IMR-90 (cell line): ENCODE measurements at regions not wholly inside any gene's neighbourhood (a gene's known extent, or its start where the extent isn't known, plus 50 kb on each side); places are given as distances from the start of the nearest gene placed in this dataset.

Experiments
- ATAC-seq: fragments of 200-7000 bp; cut with Tn5 transposase; 2 replicates; pipeline ENCODE4 v1.9.1; 2020; ENCODE audit warnings: low read depth, mild to moderate bottlenecking, moderate library complexity
- BruUV-seq: library from RNA; stranded (reverse); fragments of 400-500 nt; replicated peaks from 2 replicates; lab custom pipeline; 2021; lab: Mats Ljungman, UMichigan
- CTCF ChIA-PET: fragments of 300-600 bp; formaldehyde crosslinking; extraction: SDS; loops from one replicate; lab custom pipeline; 2021; ENCODE audit warnings: antibody characterized with exemption; lab: Yijun Ruan, JAX
- POLR2A ChIA-PET: fragments of 300-600 bp; sonication (Branson Sonifier 250); formaldehyde crosslinking; loops from one replicate; lab custom pipeline; 2022; ENCODE audit warnings: antibody characterized with exemption; ENCODE audit not compliant: unreplicated experiment; lab: Charles Lee
- DNase-seq: peaks from one replicate; pipeline ENCODE4 v3.0.0; 2013
- H2AFZ ChIP-seq: replicated peaks from 2 replicates; pipeline ENCODE3; 2013; ENCODE audit warnings: low read length, mild to moderate bottlenecking; ENCODE audit not compliant: poor library complexity
- H2AK5ac ChIP-seq: 2 replicates; pipeline ENCODE4 v1.6.1; 2013; ENCODE audit warnings: low read depth, low read length, inconsistent platforms
- H2AK9ac ChIP-seq: replicated peaks from 2 replicates; pipeline ENCODE3; 2013; ENCODE audit warnings: mild to moderate bottlenecking, low read depth, low read length, moderate library complexity; ENCODE audit not compliant: poor library complexity
- H2BK120ac ChIP-seq: 2 replicates; pipeline ENCODE4 v1.6.1; 2013; ENCODE audit warnings: low read depth, low read length, inconsistent platforms
- H2BK15ac ChIP-seq: 3 replicates; pipeline ENCODE4 v1.6.1; 2013; ENCODE audit warnings: low read depth, low read length, inconsistent platforms
- H2BK20ac ChIP-seq: 2 replicates; pipeline ENCODE4 v1.6.1; 2013; ENCODE audit warnings: low read depth, mild to moderate bottlenecking, inconsistent platforms, low read length, moderate library complexity
- H2BK5ac ChIP-seq: 2 replicates; pipeline ENCODE4 v1.6.1; 2013; ENCODE audit warnings: mild to moderate bottlenecking, low read depth, low read length, inconsistent platforms; ENCODE audit not compliant: poor library complexity, severe bottlenecking
- H3K14ac ChIP-seq: replicated peaks from 2 replicates; pipeline ENCODE4 v1.6.1; 2013; ENCODE audit warnings: low read depth, low read length, inconsistent platforms
- H3K18ac ChIP-seq: 2 replicates; pipeline ENCODE4 v1.6.1; 2013; ENCODE audit warnings: low read depth, low read length, control low read depth
- H3K23ac ChIP-seq: 2 replicates; pipeline ENCODE4 v1.6.1; 2013; ENCODE audit warnings: low read depth, low read length, inconsistent platforms
- H3K27ac ChIP-seq: 2 replicates; pipeline ENCODE4 v1.5.1; 2013; ENCODE audit warnings: mild to moderate bottlenecking, control low read depth, low read length; ENCODE audit not compliant: insufficient read depth
- H3K27me3 ChIP-seq: 2 replicates; pipeline ENCODE4 v1.6.1; 2013; ENCODE audit warnings: low read length; ENCODE audit not compliant: control insufficient read depth, insufficient read depth
- H3K36me3 ChIP-seq: 2 replicates; pipeline ENCODE4 v1.6.1; 2013; ENCODE audit warnings: low read length, mixed read lengths; ENCODE audit not compliant: control insufficient read depth, insufficient read depth
- H3K4ac ChIP-seq: 2 replicates; pipeline ENCODE4 v1.6.1; 2013; ENCODE audit warnings: low read depth, low read length, inconsistent platforms
- H3K4me1 ChIP-seq: 2 replicates; pipeline ENCODE4 v1.6.1; 2013; ENCODE audit warnings: low read length, mixed read lengths; ENCODE audit not compliant: control insufficient read depth, insufficient read depth
- H3K4me2 ChIP-seq: 2 replicates; pipeline ENCODE4 v1.6.1; 2013; ENCODE audit warnings: low read depth, mild to moderate bottlenecking, control low read depth, low read length, moderate library complexity
- H3K4me3 ChIP-seq: 2 replicates; pipeline ENCODE4 v1.5.1; 2013; ENCODE audit warnings: low read depth, mild to moderate bottlenecking, control low read depth, low read length, moderate library complexity; ENCODE audit not compliant: insufficient read depth
- H3K56ac ChIP-seq: 2 replicates; pipeline ENCODE4 v1.6.1; 2013; ENCODE audit warnings: low read length, inconsistent platforms; ENCODE audit not compliant: insufficient read depth; ENCODE audit errors: extremely low read depth
- H3K79me1 ChIP-seq, 2 experiments: 2 replicates each; pipeline ENCODE4 v1.6.1; 2013; ENCODE audit warnings: low read length in 2 of 2, inconsistent platforms in 1 of 2, low read depth in 1 of 2
- H3K9ac ChIP-seq: 2 replicates; pipeline ENCODE4 v1.6.1; 2013; ENCODE audit warnings: low read depth, low read length, control low read depth
- H3K9me1 ChIP-seq: 2 replicates; pipeline ENCODE4 v1.6.1; 2013; ENCODE audit warnings: low read length, inconsistent platforms; ENCODE audit not compliant: insufficient read depth
- H3K9me3 ChIP-seq: 2 replicates; pipeline ENCODE4 v1.6.1; 2013; ENCODE audit warnings: low read length; ENCODE audit not compliant: control insufficient read depth, insufficient read depth
- H4K20me1 ChIP-seq: 2 replicates; pipeline ENCODE4 v1.6.1; 2013; ENCODE audit warnings: low read length, inconsistent platforms; ENCODE audit not compliant: insufficient read depth
- H4K5ac ChIP-seq: 2 replicates; pipeline ENCODE4 v1.6.1; 2013; ENCODE audit warnings: mild to moderate bottlenecking, low read depth, low read length, control low read depth
- H4K8ac ChIP-seq, 2 experiments: 2 replicates each; pipeline ENCODE4 v1.6.1; 2013; ENCODE audit warnings: low read depth in 2 of 2, low read length in 2 of 2, control low read depth in 1 of 2, inconsistent platforms in 1 of 2
- H4K91ac ChIP-seq: 2 replicates; pipeline ENCODE4 v1.6.1; 2013; ENCODE audit warnings: low read depth, low read length, inconsistent platforms; ENCODE audit not compliant: insufficient read depth
- BHLHE40 ChIP-seq: fragments of 150-350 bp; IDR thresholded peaks from 2 replicates; pipeline ENCODE4 v1.6.1; 2016; ENCODE audit warnings: mild to moderate bottlenecking, low read depth, low read length
- CEBPB ChIP-seq: IDR thresholded peaks from 2 replicates; pipeline ENCODE4 v1.6.1; 2012; ENCODE audit warnings: low read depth, low read length, improper control_type of control experiment
- CHD1 ChIP-seq: IDR thresholded peaks from 2 replicates; pipeline ENCODE4 v1.6.1; 2012; ENCODE audit warnings: low read depth, low read length, improper control_type of control experiment
- CTCF ChIP-seq: conservative IDR thresholded peaks from 2 replicates; pipeline ENCODE4 v1.5.1; 2012; ENCODE audit warnings: mild to moderate bottlenecking, low read depth, low read length, improper control_type of control experiment
- MAFK ChIP-seq: IDR thresholded peaks from 2 replicates; pipeline ENCODE4 v1.6.1; 2012; ENCODE audit warnings: low read depth, low read length, improper control_type of control experiment
- MAZ ChIP-seq: IDR thresholded peaks from 2 replicates; pipeline ENCODE4 v1.6.1; 2012; ENCODE audit warnings: low read depth, mild to moderate bottlenecking, low read length, improper control_type of control experiment, moderate library complexity, borderline replicate concordance
- MXI1 ChIP-seq: IDR thresholded peaks from 2 replicates; pipeline ENCODE4 v1.6.1; 2012; ENCODE audit warnings: low read depth, mild to moderate bottlenecking, low read length, moderate library complexity, borderline replicate concordance
- POLR2A ChIP-seq: IDR thresholded peaks from 2 replicates; pipeline ENCODE4 v1.6.1; 2012; ENCODE audit warnings: mild to moderate bottlenecking, low read depth, low read length
- RAD21 ChIP-seq: IDR thresholded peaks from 2 replicates; pipeline ENCODE4 v1.6.1; 2012; ENCODE audit warnings: low read length, improper control_type of control experiment
- RCOR1 ChIP-seq: IDR thresholded peaks from 2 replicates; pipeline ENCODE4 v1.6.1; 2012; ENCODE audit warnings: mild to moderate bottlenecking, low read length, improper control_type of control experiment; ENCODE audit not compliant: insufficient replicate concordance
- RFX5 ChIP-seq: IDR thresholded peaks from 2 replicates; pipeline ENCODE4 v1.8.0; 2012; ENCODE audit warnings: low read depth, mild to moderate bottlenecking, low read length, moderate library complexity
- USF2 ChIP-seq: fragments of 150-350 bp; IDR thresholded peaks from 2 replicates; pipeline ENCODE4 v1.6.1; 2017; ENCODE audit warnings: mild to moderate bottlenecking, antibody characterized with exemption, low read length, low read depth
- dilution Hi-C: fragments of 300-500 bp; cut with HindIII; formaldehyde crosslinking; loops from one replicate; pipeline ENCODE4 v1.14.3; 2018; ENCODE audit warnings: low sequenced_read_pairs; ENCODE audit not compliant: unreplicated experiment
- in situ Hi-C: fragments of 300-500 bp; cut with MboI; formaldehyde crosslinking; loops from 3 replicates; pipeline ENCODE4 v1.14.3; 2019; ENCODE audit warnings: low sequenced_read_pairs, inconsistent platforms, mixed read lengths
- intact Hi-C: fragments of 100-400 bp; cut with micrococcal nuclease; formaldehyde crosslinking; loops from 2 replicates; pipeline ENCODE4 v1.10.0; 2022

GRCh38 chr3:6528951-6529350 lies 332.0 kb upstream of the GRM7 start:
- no peak for DNase-seq
- dilution Hi-C loops = no loop called here
- BruUV-seq = no TSS peak

More at GRCh38 chr3:6528951-6529350, 332.0 kb upstream of the GRM7 start:
- H3K4me2 ChIP-seq = no peak overlapping the region
- H2BK120ac ChIP-seq = no peak overlapping the region
- no peaks in the 10 kb centered on the region for H3K9me1 ChIP-seq
- H2AK5ac ChIP-seq = no peak overlapping the region
- peaks cover 5% of the 10 kb centered on the region for H3K9me3 ChIP-seq
- intact Hi-C loops = no loop called here
- no peak overlapping the region for H3K9ac ChIP-seq
- ChIA-PET CTCF (no interaction called here), POLR2A (no interaction called here)
- no peaks in the 10 kb centered on the region for H4K20me1 ChIP-seq
- no peaks in the 10 kb centered on the region for H3K36me3 ChIP-seq
- no peak overlapping the region for H3K27ac ChIP-seq
- no peak overlapping the region for H3K4me3 ChIP-seq
- no peak overlapping the region for H4K91ac ChIP-seq
- no peak overlapping the region for H4K5ac ChIP-seq
- no peaks in the 10 kb centered on the region for H3K79me1 ChIP-seq
- H3K4me1 ChIP-seq = no peaks in the 10 kb centered on the region
- H2AFZ ChIP-seq = no peak overlapping the region
- H2AK9ac ChIP-seq = no peak overlapping the region
- no peak overlapping the region for H3K14ac ChIP-seq
- no peak overlapping the region for H2BK20ac ChIP-seq
- no peak overlapping the region for H3K23ac ChIP-seq
- no peak overlapping the region for H4K8ac ChIP-seq
- ATAC-seq = no peak
- no peak overlapping the region for H2BK5ac ChIP-seq
- TF ChIP-seq USF2 (no peak), CTCF (no peak), MAFK (no peak), POLR2A (no peak), MXI1 (no peak), RFX5 (no peak), RAD21 (no peak), RCOR1 (no peak), CHD1 (no peak), MAZ (no peak), BHLHE40 (no peak), CEBPB (no peak)
- H3K4ac ChIP-seq = no peak overlapping the region
- no peak overlapping the region for H2BK15ac ChIP-seq
- no peaks in the 10 kb centered on the region for H3K27me3 ChIP-seq
- no peak overlapping the region for H3K18ac ChIP-seq
- in situ Hi-C loops = no loop called here
- no peak overlapping the region for H3K56ac ChIP-seq
